Activated T-helper 2 cell treated with anti-CD3 and anti-CD28 coated beads, Interferon-gamma antibody, Interleukin-2, Interleukin-4, amounts not matched to agents 10 μg/mL and 5 μg/mL and 100 μg/mL, durations not matched to agents 14 hours and 24 hours and 36 hours (primary cell): ENCODE measurements at regions not wholly inside any gene's neighbourhood (a gene's known extent, or its start where the extent isn't known, plus 50 kb on each side); places are given as distances from the start of the nearest gene placed in this dataset.
"Not testable (repeated sequence)": the region's sequence is repeated elsewhere in the genome, so short reads cannot be mapped to it uniquely, and the experiment has no call there.

Experiments used
- DNase-seq: peaks from one replicate; pipeline ENCODE4 v3.0.0; 2021; ENCODE audit warnings: low spot score
- H3K27ac Mint-ChIP-seq: one replicate; pipeline ENCODE4 v1.8.0; 2021; ENCODE audit warnings: mixed read lengths
- H3K27me3 Mint-ChIP-seq: one replicate; pipeline ENCODE4 v1.8.0; 2021; ENCODE audit warnings: low read depth, mixed read lengths
- H3K36me3 Mint-ChIP-seq: one replicate; pipeline ENCODE4 v1.8.0; 2021; ENCODE audit warnings: low read depth, mixed read lengths
- H3K4me1 Mint-ChIP-seq: one replicate; pipeline ENCODE4 v1.8.0; 2021; ENCODE audit warnings: low read depth, mixed read lengths
- H3K4me3 Mint-ChIP-seq: one replicate; pipeline ENCODE4 v1.8.0; 2021; ENCODE audit warnings: low read depth, mild to moderate bottlenecking, moderate library complexity, mixed read lengths
- H3K9me3 Mint-ChIP-seq: one replicate; pipeline ENCODE4 v1.8.0; 2021; ENCODE audit warnings: mixed read lengths
- intact Hi-C: fragments of 100-400 bp; cut with micrococcal nuclease; formaldehyde crosslinking; loops from one replicate; pipeline ENCODE4 v1.15.1; 2023

DNA sequence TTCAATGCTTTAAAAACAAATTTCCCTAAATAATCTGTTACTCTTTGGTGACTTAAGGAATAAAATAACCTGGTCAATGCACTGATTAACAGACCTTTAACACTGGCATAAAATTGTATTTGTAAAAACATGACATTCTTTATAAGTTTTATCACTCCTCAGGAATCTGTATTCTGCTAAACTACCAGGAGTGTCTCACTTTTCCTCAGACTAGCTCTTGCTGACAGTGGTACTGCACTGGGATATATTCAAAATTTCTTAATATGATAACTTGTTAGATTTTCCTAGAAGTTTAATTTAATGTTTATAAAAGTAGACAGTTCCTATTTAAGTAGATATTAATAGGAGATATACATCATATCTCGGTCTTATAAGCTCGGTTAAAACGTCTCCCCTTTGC lies 363.4 kb upstream of the ARHGEF26 start:
- Mint-ChIP-seq H3K27me3 (no peaks in the 10 kb centered on the region), H3K36me3 (no peaks in the 10 kb centered on the region), H3K4me3 (no peak overlapping the region), H3K27ac (no peak overlapping the region), H3K4me1 (no peaks in the 10 kb centered on the region), H3K9me3 (no peaks in the 10 kb centered on the region)
- no peak for DNase-seq
- intact Hi-C loops: no loop called here

DNA sequence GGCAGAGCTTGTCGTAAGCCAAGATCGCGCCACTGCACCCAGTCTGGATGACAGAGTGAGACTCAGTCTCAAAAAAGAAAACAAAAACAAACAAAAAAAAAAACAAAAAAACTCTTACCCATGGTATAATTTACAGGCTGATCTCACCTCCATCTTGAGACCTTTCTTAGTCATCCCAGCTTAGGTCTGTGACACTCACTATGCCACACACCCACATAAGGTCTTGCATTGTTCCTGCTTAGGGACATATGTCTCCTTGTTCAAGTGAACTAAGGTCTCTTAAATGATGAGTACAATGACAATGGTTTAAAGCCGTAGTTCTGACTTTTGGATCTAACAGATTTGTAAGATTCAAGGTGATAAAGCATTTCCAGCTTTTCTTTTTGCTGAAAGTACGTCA lies 360.2 kb upstream of the ARHGEF26 start:
- Mint-ChIP-seq H3K36me3 (no peaks in the 10 kb centered on the region), H3K27ac (no peak overlapping the region), H3K4me1 (no peaks in the 10 kb centered on the region), H3K27me3 (no peaks in the 10 kb centered on the region), H3K9me3 (no peaks in the 10 kb centered on the region), H3K4me3 (no peak overlapping the region)
- no peak for DNase-seq
- intact Hi-C loops: no loop called here

- intact Hi-C loops: no loop called here
- no peak for DNase-seq
- Mint-ChIP-seq H3K27ac (no peak overlapping the region), H3K4me3 (no peak overlapping the region), H3K4me1 (no peaks in the 10 kb centered on the region), H3K36me3 (no peaks in the 10 kb centered on the region), H3K9me3 (no peaks in the 10 kb centered on the region), H3K27me3 (no peaks in the 10 kb centered on the region)
These were observed 358.6 kb upstream of the ARHGEF26 start for GRCh38 chr3:153762411-153763235.

- Mint-ChIP-seq H3K4me1 (no peaks in the 10 kb centered on the region), H3K36me3 (no peaks in the 10 kb centered on the region)
- intact Hi-C loops: loop anchor here (5.0 kb wide), 3 partner anchors 171 to 741 kb away; no protein-coding TSS in a partner anchor
These were observed 353.3 kb upstream of the ARHGEF26 start for GRCh38 chr3:153767601-153768560.

GRCh38 chr3:153768561-153769469 lies 352.4 kb upstream of the ARHGEF26 start:
- DNase-seq: peak; percentile 29
- H3K9me3 Mint-ChIP-seq: peaks cover 13% of the 10 kb centered on the region
- no peaks in the 10 kb centered on the region for H3K36me3 Mint-ChIP-seq
- no peak overlapping the region for H3K27ac Mint-ChIP-seq
- H3K27me3 Mint-ChIP-seq: peaks cover 17% of the 10 kb centered on the region
- intact Hi-C loops: loop anchor here (1.0 to 5.0 kb wide), 6 partner anchors 172 to 742 kb away; no protein-coding TSS in a partner anchor
- no peak overlapping the region for H3K4me3 Mint-ChIP-seq
- H3K4me1 Mint-ChIP-seq: no peaks in the 10 kb centered on the region

More at GRCh38 chr3:153767601-153768560, 353.3 kb upstream of the ARHGEF26 start:
- Mint-ChIP-seq H3K27me3 (peaks cover 16% of the 10 kb centered on the region), H3K27ac (no peak overlapping the region), H3K9me3 (peaks cover 13% of the 10 kb centered on the region), H3K4me3 (no peak overlapping the region)
- DNase-seq: no peak

DNA sequence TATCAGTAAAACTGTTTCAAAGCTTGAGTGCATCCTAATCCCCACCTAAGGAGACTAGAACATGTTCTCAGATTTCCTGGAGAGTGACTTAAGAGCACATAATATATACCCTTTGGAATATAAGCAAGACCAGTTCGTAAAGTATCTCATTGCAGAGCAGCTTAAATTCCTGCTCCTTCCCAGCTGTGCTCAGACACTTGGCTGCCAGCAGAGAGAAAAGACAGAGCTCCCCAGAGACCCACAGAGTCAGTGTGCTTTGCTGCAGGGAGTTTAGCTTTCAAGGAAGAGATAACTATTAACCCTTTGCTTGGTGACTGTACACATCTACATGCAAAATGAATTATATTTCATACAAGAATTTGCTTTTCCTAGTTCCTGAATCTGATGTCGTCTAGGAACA lies 338.1 kb upstream of the ARHGEF26 start:
- Mint-ChIP-seq H3K27me3 (peaks cover 3% of the 10 kb centered on the region), H3K4me3 (no peak overlapping the region), H3K4me1 (no peaks in the 10 kb centered on the region), H3K9me3 (no peaks in the 10 kb centered on the region), H3K36me3 (no peaks in the 10 kb centered on the region), H3K27ac (no peak overlapping the region)
- DNase-seq: no peak
- intact Hi-C loops: no loop called here

- no peak for DNase-seq
- intact Hi-C loops: no loop called here
- no peak overlapping the region for H3K4me3 Mint-ChIP-seq
These were observed 337.3 kb upstream of the ARHGEF26 start for GRCh38 chr3:153783741-153784480.

GRCh38 chr3:153785901-153786300 lies 335.3 kb upstream of the ARHGEF26 start:
- Mint-ChIP-seq H3K4me3 (no peak overlapping the region), H3K27ac (no peak overlapping the region), H3K9me3 (no peaks in the 10 kb centered on the region), H3K36me3 (no peaks in the 10 kb centered on the region), H3K4me1 (no peaks in the 10 kb centered on the region), H3K27me3 (peaks cover 2% of the 10 kb centered on the region)
- intact Hi-C loops: no loop called here
- no peak for DNase-seq

More at GRCh38 chr3:153783741-153784480, 337.3 kb upstream of the ARHGEF26 start:
- H3K27ac Mint-ChIP-seq: no peak overlapping the region
- H3K27me3 Mint-ChIP-seq: peaks cover 3% of the 10 kb centered on the region
- no peaks in the 10 kb centered on the region for H3K4me1 Mint-ChIP-seq
- H3K36me3 Mint-ChIP-seq: no peaks in the 10 kb centered on the region
- H3K9me3 Mint-ChIP-seq: no peaks in the 10 kb centered on the region

DNA sequence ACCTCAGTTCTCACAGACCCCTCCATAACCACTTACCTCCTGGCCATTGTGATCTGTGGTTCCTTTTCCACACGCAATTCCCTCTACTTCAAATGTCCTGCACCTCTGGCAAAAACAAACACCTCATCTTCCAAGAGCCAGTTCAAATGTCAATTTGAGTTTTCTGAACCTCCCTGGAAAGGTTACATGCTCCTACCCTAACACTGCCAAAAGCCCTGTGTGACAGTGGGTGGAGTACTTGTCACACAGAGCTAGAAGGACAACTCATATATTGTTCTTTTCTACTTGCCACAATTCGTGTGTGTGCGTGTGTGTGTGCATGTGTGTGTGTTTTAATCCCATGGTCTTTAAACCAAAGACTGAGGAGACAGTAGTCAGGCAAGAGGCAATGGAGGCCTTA lies 331.8 kb upstream of the ARHGEF26 start:
- intact Hi-C loops: no loop called here

GRCh38 chr3:153797056-153797455 lies 324.1 kb upstream of the ARHGEF26 start:
- H3K27ac Mint-ChIP-seq, H3K4me3 Mint-ChIP-seq, H3K27me3 Mint-ChIP-seq, H3K36me3 Mint-ChIP-seq, H3K9me3 Mint-ChIP-seq, DNase-seq, intact Hi-C loops, H3K4me1 Mint-ChIP-seq: not testable (repeated sequence)

More for the DNA sequence above, 331.8 kb upstream of the ARHGEF26 start:
- H3K4me3 Mint-ChIP-seq: no peak overlapping the region
- no peaks in the 10 kb centered on the region for H3K36me3 Mint-ChIP-seq
- no peaks in the 10 kb centered on the region for H3K9me3 Mint-ChIP-seq
- DNase-seq: no peak
- no peak overlapping the region for H3K27ac Mint-ChIP-seq
- no peaks in the 10 kb centered on the region for H3K27me3 Mint-ChIP-seq
- peaks cover 1% of the 10 kb centered on the region for H3K4me1 Mint-ChIP-seq

DNA sequence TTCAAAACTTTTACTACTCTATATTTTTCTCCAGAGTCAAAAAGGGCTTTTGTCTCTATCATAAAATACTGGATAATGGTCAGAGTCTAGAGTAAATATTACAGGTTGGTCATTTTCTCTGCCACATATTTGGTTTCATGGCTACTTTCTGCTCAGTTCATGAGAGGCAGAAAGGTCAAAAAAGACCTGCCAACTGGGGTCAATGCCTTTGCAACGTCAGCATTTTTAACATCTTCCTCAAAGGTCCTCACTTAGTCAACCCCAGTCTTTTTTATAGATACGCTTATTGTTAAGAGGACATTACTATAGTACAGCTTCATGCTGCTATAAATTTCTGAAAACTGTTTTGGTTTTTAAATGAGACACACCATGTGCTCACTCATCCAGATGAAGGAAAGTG lies 312.1 kb upstream of the ARHGEF26 start:
- Mint-ChIP-seq H3K4me3 (no peak overlapping the region), H3K9me3 (no peaks in the 10 kb centered on the region), H3K36me3 (no peaks in the 10 kb centered on the region), H3K27ac (no peak overlapping the region), H3K4me1 (no peaks in the 10 kb centered on the region), H3K27me3 (peaks cover 4% of the 10 kb centered on the region)
- intact Hi-C loops: no loop called here
- DNase-seq: no peak

DNA sequence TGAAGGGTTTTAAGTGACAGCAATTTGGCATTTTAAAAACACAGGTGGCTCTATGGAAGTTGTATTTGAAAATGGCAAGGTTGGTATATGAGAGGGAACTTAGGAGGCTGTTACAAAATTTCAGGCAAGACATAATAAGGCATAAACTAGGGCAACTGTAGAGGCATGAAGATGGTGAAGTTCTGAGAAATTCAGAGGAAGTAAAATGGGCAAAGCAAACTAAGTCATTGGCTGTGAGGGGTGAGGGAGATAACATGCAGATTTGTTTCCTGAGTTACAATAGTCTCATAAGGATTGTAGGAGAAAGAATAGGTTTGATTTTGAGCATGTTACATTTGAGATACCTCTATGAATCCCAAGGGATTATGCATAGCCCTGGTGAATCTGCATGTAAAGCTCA lies 302.9 kb upstream of the ARHGEF26 start:
- Mint-ChIP-seq H3K27me3 (no peaks in the 10 kb centered on the region), H3K36me3 (no peaks in the 10 kb centered on the region), H3K9me3 (no peaks in the 10 kb centered on the region), H3K4me1 (no peaks in the 10 kb centered on the region), H3K4me3 (no peak overlapping the region), H3K27ac (no peak overlapping the region)
- no peak for DNase-seq
- intact Hi-C loops: no loop called here
